Endodermal cell (in vitro differentiated cells): ENCODE measurements at regions not wholly inside any gene's neighbourhood (a gene's known extent, or its start where the extent isn't known, plus 50 kb on each side); places are given as distances from the start of the nearest gene placed in this dataset.
A peak's percentile ranks its signal among the peaks of the same experiment; 100 is the strongest.

ENCODE experiments used
- DNase-seq: peaks from one replicate; pipeline ENCODE4 v3.0.0-alpha.2; 2017
- H3K27ac ChIP-seq: 2 replicates; pipeline ENCODE4 v1.5.1; 2013; ENCODE audit warnings: mild to moderate bottlenecking, low read depth, low read length, moderate library complexity
- H3K27me3 ChIP-seq: 2 replicates; pipeline ENCODE4 v1.6.1; 2013; ENCODE audit warnings: mild to moderate bottlenecking, low read length, moderate library complexity; ENCODE audit not compliant: insufficient read depth, control insufficient read depth, poor library complexity, severe bottlenecking
- H3K36me3 ChIP-seq: 2 replicates; pipeline ENCODE4 v1.7.0; 2013; ENCODE audit warnings: mild to moderate bottlenecking, low read length, moderate library complexity; ENCODE audit not compliant: control insufficient read depth, insufficient read depth
- H3K4me1 ChIP-seq: one replicate; pipeline ENCODE4 v1.7.0; 2013; ENCODE audit warnings: low read length; ENCODE audit not compliant: control insufficient read depth, insufficient read depth
- H3K4me3 ChIP-seq: 2 replicates; pipeline ENCODE4 v1.5.1; 2013; ENCODE audit warnings: mild to moderate bottlenecking, low read length, moderate library complexity
- H3K9ac ChIP-seq: 2 replicates; pipeline ENCODE4 v1.6.1; 2013; ENCODE audit warnings: mild to moderate bottlenecking, low read length, moderate library complexity; ENCODE audit not compliant: poor library complexity, severe bottlenecking; ENCODE audit errors: extremely low read depth
- H3K9me3 ChIP-seq: 2 replicates; pipeline ENCODE4 v1.6.1; 2013; ENCODE audit warnings: mild to moderate bottlenecking, low read length, moderate library complexity; ENCODE audit not compliant: control insufficient read depth
- H3K27ac Mint-ChIP-seq: 2 replicates; pipeline ENCODE4 v1.8.0; 2020; ENCODE audit warnings: mixed read lengths
- H3K27me3 Mint-ChIP-seq: 2 replicates; pipeline ENCODE4 v1.8.0; 2021; ENCODE audit warnings: mild to moderate bottlenecking, mixed read lengths; ENCODE audit not compliant: insufficient read depth
- H3K36me3 Mint-ChIP-seq: 2 replicates; pipeline ENCODE4 v1.8.0; 2020; ENCODE audit warnings: low read depth, mixed read lengths
- H3K4me1 Mint-ChIP-seq: 2 replicates; pipeline ENCODE4 v1.8.0; 2020; ENCODE audit warnings: mixed read lengths
- H3K4me3 Mint-ChIP-seq: 2 replicates; pipeline ENCODE4 v1.8.0; 2020; ENCODE audit warnings: mild to moderate bottlenecking, moderate library complexity, mixed read lengths
- H3K9me3 Mint-ChIP-seq: 2 replicates; pipeline ENCODE4 v1.8.0; 2020; ENCODE audit warnings: mild to moderate bottlenecking, mixed read lengths
- CTCF ChIP-seq: fragments of 200-600 bp; sonication (generic); conservative IDR thresholded peaks from 2 replicates; pipeline ENCODE4 v1.5.0; 2021; ENCODE audit warnings: antibody characterized with exemption, mild to moderate bottlenecking
- WGBS, 2 experiments: methylation state at CpG; one replicate each; pipeline versions ENCODE4 v1.1.5 to v1.1.7; 2013; ENCODE audit warnings: missing lambda C conversion rate in 2 of 2, mixed read lengths in 1 of 2; ENCODE audit not compliant: insufficient coverage in 1 of 2, insufficient read length in 1 of 2; 5-methylcytosine and 5-hydroxymethylcytosine counted together

GRCh38 chr12:43155376-43155775 is 396.6 kb downstream of the ADAMTS20 start:
- Histone ChIP-seq H3K9ac (no peak overlapping the region), H3K36me3 (no peaks in the 10 kb centered on the region), H3K27me3 (no peaks in the 10 kb centered on the region), H3K4me3 (no peak overlapping the region), H3K27ac (no peak overlapping the region), H3K9me3 (peaks cover 7% of the 10 kb centered on the region), H3K4me1 (no peaks in the 10 kb centered on the region)
- Mint-ChIP-seq H3K27me3 (no peaks in the 10 kb centered on the region), H3K36me3 (no peaks in the 10 kb centered on the region), H3K4me3 (no peak overlapping the region), H3K9me3 (no peaks in the 10 kb centered on the region), H3K27ac (no peak overlapping the region), H3K4me1 (no peaks in the 10 kb centered on the region)
- no peak for DNase-seq
- TF ChIP-seq CTCF, result no peak
- 91 to 100% methylated on average over 1 to 2 of the region's 2 CpGs for whole genome bisulfite sequencing, 2 experiments

- Mint-ChIP-seq H3K9me3 (no peaks in the 10 kb centered on the region), H3K4me1 (no peaks in the 10 kb centered on the region), H3K27ac (no peak overlapping the region), H3K36me3 (no peaks in the 10 kb centered on the region), H3K4me3 (no peak overlapping the region), H3K27me3 (no peaks in the 10 kb centered on the region)
- H3K9ac ChIP-seq, result no peak overlapping the region
- peaks cover 7% of the 10 kb centered on the region for H3K9me3 ChIP-seq
- no peak overlapping the region for H3K27ac ChIP-seq
- no peaks in the 10 kb centered on the region for H3K36me3 ChIP-seq
- TF ChIP-seq CTCF, result peak; percentile 36
- WGBS, 2 experiments, result 82 to 100% methylated on average over 2 to 4 of the region's 5 CpGs
- DNase-seq, result no peak
- no peak overlapping the region for H3K4me3 ChIP-seq
- H3K27me3 ChIP-seq, result no peaks in the 10 kb centered on the region
- no peaks in the 10 kb centered on the region for H3K4me1 ChIP-seq
Measured at GRCh38 chr12:43154498-43155045, 397.4 kb downstream of the ADAMTS20 start.

- no peak overlapping the region for H3K27ac Mint-ChIP-seq
- no peak for TF ChIP-seq CTCF
- 88 to 96% methylated on average over 1 to 4 of the region's 4 CpGs for WGBS, 2 experiments
- H3K4me3 ChIP-seq, result no peak overlapping the region
- DNase-seq, result no peak
- H3K27me3 Mint-ChIP-seq, result no peaks in the 10 kb centered on the region
- H3K9ac ChIP-seq, result no peak overlapping the region
- H3K4me1 ChIP-seq, result no peaks in the 10 kb centered on the region
- peak overlapping the region; percentile 50 for H3K27ac ChIP-seq
- no peaks in the 10 kb centered on the region for H3K4me1 Mint-ChIP-seq
- no peaks in the 10 kb centered on the region for H3K27me3 ChIP-seq
- H3K9me3 Mint-ChIP-seq, result no peaks in the 10 kb centered on the region
- H3K36me3 ChIP-seq, result no peaks in the 10 kb centered on the region
- H3K4me3 Mint-ChIP-seq, result no peak overlapping the region
- H3K9me3 ChIP-seq, result no peaks in the 10 kb centered on the region
- H3K36me3 Mint-ChIP-seq, result no peaks in the 10 kb centered on the region
Measured at GRCh38 chr12:43151441-43151981, 400.5 kb downstream of the ADAMTS20 start.
